ENCODE measurements at regions not wholly inside any gene's neighbourhood (a gene's known extent, or its start where the extent isn't known, plus 50 kb on each side); places are given as distances from the start of the nearest gene placed in this dataset.

DNA sequence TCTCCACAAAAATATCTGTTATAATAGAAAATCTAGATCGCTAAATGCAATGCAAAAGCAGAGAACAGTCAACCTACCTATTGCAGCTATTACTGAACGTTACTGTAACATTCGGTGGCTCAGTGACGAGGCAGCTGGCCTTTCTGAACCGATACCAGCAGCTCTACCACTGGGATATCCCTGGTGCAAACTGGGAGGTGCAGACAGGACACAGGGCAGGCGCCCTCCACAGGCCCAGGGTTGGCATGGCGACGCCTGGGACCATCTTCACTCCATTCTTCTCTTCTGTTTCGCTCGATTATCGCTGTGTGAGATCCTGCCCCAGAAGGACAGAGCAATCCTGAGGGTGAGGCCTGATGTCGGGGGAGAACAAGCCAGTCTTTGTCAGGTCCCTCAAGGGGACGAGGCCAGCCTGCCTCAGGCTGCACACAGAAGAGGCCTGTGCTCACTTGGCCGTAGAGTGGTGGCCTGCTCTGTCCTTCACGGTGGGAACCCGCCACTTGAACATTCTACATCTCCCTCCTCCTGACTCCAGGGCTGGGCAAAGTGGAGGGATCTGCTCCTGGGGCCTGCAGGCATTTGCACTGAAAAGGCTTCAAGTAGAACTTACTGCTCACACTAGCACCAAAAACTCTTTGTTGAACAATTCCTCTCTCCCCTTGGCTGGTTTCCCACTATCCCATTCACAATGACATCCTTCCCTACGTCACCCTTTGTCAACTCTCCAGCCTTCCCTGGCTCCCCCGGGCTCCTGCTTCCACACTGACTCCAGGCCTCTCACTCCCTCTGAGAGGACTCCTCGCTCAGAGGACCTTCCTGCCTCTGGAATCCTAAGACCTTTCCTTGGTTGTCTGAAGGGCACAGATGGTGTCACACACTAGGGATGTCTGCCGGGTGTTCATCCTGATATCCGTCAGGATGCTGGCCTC is 49.7 kb downstream of the CYRIA start:
- no peak for DNase-seq

DNA sequence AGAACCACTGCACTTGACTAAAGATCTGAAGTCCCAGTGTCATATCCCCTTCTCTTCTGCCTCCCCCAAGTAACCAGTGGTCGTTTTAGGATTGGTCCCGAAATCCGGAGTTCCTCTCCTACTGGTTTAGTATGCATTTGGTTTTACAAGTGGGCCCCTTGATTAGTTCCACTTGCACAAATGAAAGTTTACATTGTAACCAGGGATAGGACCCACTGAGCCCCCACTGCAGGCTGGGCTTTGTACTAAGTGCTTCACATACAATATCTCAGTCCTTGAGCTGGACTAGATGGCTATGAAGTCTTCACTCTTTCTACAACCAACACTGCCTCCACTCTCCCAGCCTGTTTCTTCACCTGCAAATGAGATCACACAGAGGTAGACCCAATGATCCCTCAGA is 50.4 kb downstream of the CYRIA start:
- no peak for DNase-seq

DNA sequence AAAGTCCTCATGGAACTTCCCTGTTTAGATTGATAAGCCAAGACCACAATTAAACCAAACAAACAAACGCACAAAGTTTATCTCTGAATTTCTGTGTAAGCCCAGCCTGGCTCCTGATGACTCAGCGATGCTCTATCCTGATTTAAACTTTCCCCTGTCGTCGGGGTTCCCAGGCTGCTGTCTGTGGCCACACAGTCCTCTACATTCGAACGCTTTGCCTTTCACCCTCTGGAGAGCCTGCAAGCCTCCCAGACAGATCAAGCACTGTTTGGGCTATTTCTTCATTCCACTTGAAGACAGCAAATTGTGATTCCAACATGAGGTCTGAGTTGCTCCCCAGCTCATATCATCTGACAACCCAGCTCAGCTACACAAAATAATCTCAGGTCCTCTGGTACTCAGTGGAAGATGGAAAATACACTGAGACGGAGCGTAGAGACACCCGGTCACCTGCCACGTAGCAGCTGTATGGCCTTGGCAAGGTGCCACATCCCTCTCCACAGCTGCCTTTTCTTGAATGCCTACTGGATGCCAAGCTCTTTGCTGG is 51.2 kb downstream of the CYRIA start:
- DNase-seq, result peak; percentile 73

GRCh38 chr2:16613539-16614011 is 52.1 kb downstream of the CYRIA start:
- DNase-seq, result peak; percentile 64

- no peak for DNase-seq
Measured at GRCh38 chr2:16612490-16612889, 53.1 kb downstream of the CYRIA start.

- DNase-seq, result no peak
Measured at GRCh38 chr2:16609786-16610185, 55.8 kb downstream of the CYRIA start.

GRCh38 chr2:16608661-16609643 is 56.7 kb downstream of the CYRIA start:
- DNase-seq, result peak; percentile 81

- no peak for DNase-seq
Measured at GRCh38 chr2:16607301-16607700, 58.3 kb downstream of the CYRIA start.

DNA sequence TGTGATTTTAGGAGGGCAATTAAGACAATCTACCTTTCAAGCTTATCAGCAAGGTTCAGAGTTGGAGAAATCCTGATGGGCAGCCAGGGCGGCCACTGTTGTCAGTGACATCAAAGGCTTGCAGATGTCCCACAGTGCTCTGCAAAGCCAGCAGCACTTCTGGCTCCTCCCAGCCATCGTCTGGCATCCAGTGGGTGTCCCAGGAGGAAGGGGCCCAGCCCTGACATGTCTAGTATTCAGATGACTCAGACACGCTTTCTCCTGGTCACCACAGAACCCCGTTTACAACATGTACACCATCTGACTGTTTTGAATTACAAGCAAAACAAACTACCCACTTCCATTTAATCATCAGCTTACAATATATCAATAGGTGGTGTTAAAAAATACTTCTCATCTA is 61.4 kb downstream of the CYRIA start:
- DNase-seq, result no peak

- DNase-seq, result no peak
Measured at GRCh38 chr2:16591370-16591933, 74.2 kb downstream of the CYRIA start.

GRCh38 chr2:16589465-16589864 is 76.2 kb downstream of the CYRIA start:
- DNase-seq, result no peak

GRCh38 chr2:16588565-16588964 is 77.1 kb downstream of the CYRIA start:
- no peak for DNase-seq

DNA sequence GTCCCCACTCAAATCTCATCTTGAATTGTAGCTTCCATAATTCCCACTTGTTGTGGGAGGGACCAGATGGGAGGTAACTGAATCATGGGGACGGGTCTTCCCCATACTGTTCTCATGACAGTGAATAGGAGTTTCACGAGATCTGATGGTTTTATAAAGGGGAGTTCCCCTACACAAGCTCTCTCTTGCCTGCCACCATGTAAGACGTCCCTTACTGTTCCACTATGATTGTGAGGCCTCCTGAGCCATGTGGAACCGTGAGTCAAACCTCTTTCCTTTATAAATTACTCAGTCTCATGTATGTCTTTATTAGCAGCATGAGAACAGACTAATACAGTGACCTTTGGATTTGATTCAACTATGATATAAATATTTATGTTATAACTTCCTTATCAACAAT is 78.0 kb downstream of the CYRIA start:
- no peak for DNase-seq

DNA sequence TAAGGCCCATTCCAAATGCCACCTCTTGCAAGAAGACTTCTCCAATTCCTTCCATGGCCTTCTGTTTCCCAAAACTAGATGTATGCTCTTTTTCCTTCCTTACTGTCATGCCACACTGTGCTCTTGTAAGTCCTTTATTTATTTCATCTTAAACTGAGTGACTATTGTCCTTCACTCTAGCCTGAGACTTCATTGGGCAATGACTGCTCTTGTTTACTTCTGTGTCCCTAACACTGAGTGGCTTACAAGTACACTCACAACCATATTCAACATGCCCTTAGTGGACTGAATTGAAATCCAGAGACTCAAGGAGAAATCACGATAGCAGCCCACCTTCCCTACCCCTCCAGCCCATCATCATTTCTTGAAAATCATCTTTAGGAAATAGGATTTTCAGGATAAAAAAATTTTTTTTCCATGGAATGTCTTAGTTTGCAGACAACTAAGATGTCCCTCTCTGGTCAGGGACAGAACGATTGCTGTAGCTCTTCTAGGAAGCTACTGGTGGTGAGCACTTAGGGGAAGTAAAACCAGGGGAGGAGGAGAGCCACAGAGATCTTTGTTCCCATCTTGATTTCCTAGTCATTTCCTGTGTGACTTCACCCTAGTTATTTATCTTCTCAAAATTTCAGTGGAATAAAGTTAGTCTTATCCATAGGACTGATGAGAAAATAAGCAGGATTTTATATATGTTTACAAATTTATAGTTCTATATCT is 80.7 kb downstream of the CYRIA start:
- DNase-seq, result no peak

DNA sequence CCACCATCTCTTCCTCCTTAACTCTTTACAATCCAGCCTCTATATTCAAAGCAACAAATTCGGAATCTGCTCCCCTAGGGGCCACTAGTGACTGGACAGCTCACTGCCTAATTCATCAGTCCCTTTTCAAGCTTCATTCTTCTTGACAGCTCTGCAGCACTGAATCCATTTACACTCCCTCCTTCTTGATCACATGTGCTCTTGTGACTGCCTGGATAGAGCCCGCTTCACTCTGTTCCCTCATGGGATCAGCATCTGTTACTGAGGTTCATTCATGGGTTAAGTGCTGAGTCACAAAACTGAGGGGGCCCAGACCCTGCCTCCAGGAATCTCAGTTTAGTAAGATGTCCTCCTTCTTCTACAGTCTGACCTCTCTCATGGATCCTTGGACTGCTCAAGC is 81.5 kb downstream of the CYRIA start:
- no peak for DNase-seq

DNA sequence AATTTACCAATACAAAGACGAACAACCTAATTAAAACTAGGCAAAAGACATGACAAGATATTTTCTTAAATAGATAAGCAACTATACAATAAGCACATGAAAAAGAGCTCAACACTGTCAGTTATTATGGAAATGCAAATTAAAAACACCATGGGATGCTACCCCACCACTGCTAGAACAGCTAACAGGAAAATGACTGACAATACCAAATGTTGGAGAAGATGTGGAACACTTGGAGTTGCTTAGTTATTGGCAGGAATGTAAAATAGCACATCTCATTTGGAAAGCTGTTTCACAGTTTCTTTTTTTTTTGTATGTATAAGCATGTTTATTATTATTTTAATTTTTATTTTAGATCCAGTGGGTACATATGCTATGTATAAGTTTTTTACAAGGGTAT is 84.4 kb downstream of the CYRIA start:
- no peak for DNase-seq

GRCh38 chr2:16578081-16578480 is 87.6 kb downstream of the CYRIA start:
- DNase-seq, result no peak

- DNase-seq, result no peak
Measured at GRCh38 chr2:16570516-16570915, 95.1 kb downstream of the CYRIA start.

- no peak for DNase-seq
Measured at GRCh38 chr2:16568998-16569784, 96.4 kb downstream of the CYRIA start.

DNA sequence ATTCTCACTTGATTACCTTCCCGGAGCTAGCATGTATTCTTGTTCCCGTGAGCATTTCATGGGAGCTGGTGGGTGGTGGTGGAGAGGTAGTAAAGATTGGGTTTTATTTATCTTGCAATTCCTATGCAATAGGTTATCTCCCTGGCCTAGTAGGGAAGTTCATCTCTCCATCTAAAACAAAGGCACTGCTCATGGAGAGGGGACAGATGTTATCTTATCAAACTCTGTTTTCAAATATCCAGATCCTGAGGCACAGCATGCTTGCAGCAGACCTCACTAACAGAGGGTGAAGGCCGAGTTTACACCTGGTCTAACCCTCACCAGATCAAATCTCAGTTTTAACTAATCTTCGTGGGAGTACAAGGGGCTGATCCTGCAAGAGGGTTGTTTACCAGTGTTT is 98.9 kb downstream of the CYRIA start:
- DNase-seq, result no peak

DNA sequence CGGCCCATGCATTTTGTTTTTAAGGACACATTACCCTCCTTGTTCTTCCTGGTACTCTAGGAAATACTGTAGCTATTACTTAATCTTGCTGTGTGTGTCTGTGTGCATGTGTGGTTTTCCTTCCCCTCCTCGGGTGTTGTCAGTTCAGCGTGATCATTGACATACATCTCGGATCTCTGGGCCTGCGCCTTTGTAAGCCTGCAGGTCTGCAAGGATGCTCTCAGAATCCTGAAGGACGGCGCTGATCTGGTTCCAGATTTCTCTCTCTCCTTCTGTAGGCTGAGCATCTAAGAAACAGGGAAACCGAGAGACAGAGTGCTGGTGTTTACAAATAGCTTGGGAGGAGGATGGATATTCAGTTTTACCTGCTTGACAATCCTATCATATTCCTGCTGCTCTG is 100.2 kb downstream of the CYRIA start:
- no peak for DNase-seq

Data from OCI-M1 (cell line).